K562 (cell line): ENCODE measurements at regions not wholly inside any gene's neighbourhood (a gene's known extent, or its start where the extent isn't known, plus 50 kb on each side); places are given as distances from the start of the nearest gene placed in this dataset.
A peak's percentile ranks its signal among the peaks of the same experiment; 100 is the strongest.

Experiments used
- ATAC-seq: fragments of 200-7000 bp; cut with Tn5 transposase; 3 replicates; pipeline ENCODE4 v1.9.1; 2020; ENCODE audit warnings: moderate library complexity
- BruUV-seq: library from RNA; stranded (reverse); fragments of 400-500 nt; replicated peaks from 2 replicates; lab custom pipeline; 2021; lab: Mats Ljungman, UMichigan
- CTCF ChIA-PET: fragments of 300-600 bp; formaldehyde crosslinking; extraction: SDS; loops from one replicate; lab custom pipeline; 2021; ENCODE audit warnings: low intra/inter-chr PET ratio; lab: Yijun Ruan, JAX
- POLR2A ChIA-PET: fragments of 300-600, 350-650 bp; sonication (Branson Sonifier 250); formaldehyde crosslinking; extraction: SDS; loops from one replicate; lab custom pipeline; 2021; ENCODE audit warnings: antibody characterized with exemption, inconsistent platforms; lab: Yijun Ruan, JAX
- DNase-seq, 4 experiments: peaks; one replicate each; pipeline versions ENCODE4 v3.0.0 to v3.0.0-alpha.2; 2011 to 2018; ENCODE audit warnings: low spot score in 3 of 4, mixed read lengths in 3 of 4; ENCODE audit errors: extremely low read depth in 1 of 4
- FAIRE-seq: peaks from 2 replicates; lab custom pipeline; 2011; peaks lifted over from hg19 to GRCh38; lab: Jason Lieb, UNC
- H2AFZ ChIP-seq: 2 replicates; pipeline ENCODE4 v1.6.0; 2011; ENCODE audit warnings: low read depth, low read length, control low read depth, inconsistent platforms
- H3K27ac ChIP-seq: fragments of 200-600 bp; 3 replicates; pipeline ENCODE4 v1.8.0; 2011; ENCODE audit warnings: low read depth, mild to moderate bottlenecking, control low read depth, inconsistent platforms, low read length, moderate library complexity, mixed read lengths; ENCODE audit errors: extremely low read depth
- H3K27me3 ChIP-seq, 2 experiments: fragments of 300-600 bp in 1 of 2; 2 replicates in 1 of 2; 3 replicates in 1 of 2; pipeline versions ENCODE4 v1.6.0 to v1.8.0; 2011; ENCODE audit warnings: inconsistent platforms in 2 of 2, low read length in 2 of 2, mild to moderate bottlenecking in 1 of 2, mixed read lengths in 1 of 2, moderate library complexity in 1 of 2; ENCODE audit not compliant: control insufficient read depth in 2 of 2, insufficient read depth in 2 of 2
- H3K36me3 ChIP-seq: fragments of 300-600 bp; 3 replicates; pipeline ENCODE4 v1.8.0; 2011; ENCODE audit warnings: mild to moderate bottlenecking, low read length, inconsistent platforms; ENCODE audit not compliant: control insufficient read depth, insufficient read depth
- H3K4me1 ChIP-seq, 2 experiments: fragments of 200-600 bp in 1 of 2; replicated peaks in 1 of 2; 2 replicates in 1 of 2; 3 replicates in 1 of 2; pipeline versions ENCODE4 v1.5.1 to v1.8.0; 2011; ENCODE audit warnings: inconsistent platforms in 2 of 2, low read length in 2 of 2, mild to moderate bottlenecking in 1 of 2, mixed read lengths in 1 of 2, moderate library complexity in 1 of 2; ENCODE audit not compliant: control insufficient read depth in 2 of 2, insufficient read depth in 2 of 2
- H3K4me2 ChIP-seq: 2 replicates; pipeline ENCODE4 v1.6.1; 2011; ENCODE audit warnings: low read length, control low read depth, inconsistent platforms, mixed read lengths; ENCODE audit not compliant: insufficient read depth
- H3K4me3 ChIP-seq: fragments of 200-600 bp; sonication (generic), shearing (Covaris generic); 2 replicates; pipeline ENCODE4 v1.5.1; 2016; ENCODE audit warnings: control low read depth, inconsistent platforms
- H3K79me2 ChIP-seq: fragments of 200-600 bp; 3 replicates; pipeline ENCODE4 v1.8.0; 2011; ENCODE audit warnings: low read length, inconsistent platforms; ENCODE audit not compliant: control insufficient read depth, insufficient read depth
- H3K9ac ChIP-seq, 2 experiments: 2 replicates each; pipeline versions ENCODE4 v1.6.0 to v1.6.1; 2011; ENCODE audit warnings: low read depth in 2 of 2, low read length in 2 of 2, control low read depth in 1 of 2, inconsistent platforms in 1 of 2, mild to moderate bottlenecking in 1 of 2, mixed read lengths in 1 of 2; ENCODE audit not compliant: insufficient read depth in 1 of 2
- H3K9me1 ChIP-seq: one replicate; pipeline ENCODE4 v1.6.0; 2011; ENCODE audit warnings: inconsistent platforms, mild to moderate bottlenecking, low read length, moderate library complexity; ENCODE audit not compliant: control insufficient read depth, insufficient read depth
- H3K9me3 ChIP-seq: replicated peaks from 2 replicates; pipeline ENCODE4 v1.5.1; 2011; ENCODE audit warnings: low read depth, low read length, inconsistent platforms; ENCODE audit not compliant: control insufficient read depth, insufficient read depth
- H4K20me1 ChIP-seq: replicated peaks from 2 replicates; pipeline ENCODE4 v1.6.1; 2011; ENCODE audit warnings: low read length, inconsistent platforms, mixed read lengths; ENCODE audit not compliant: control insufficient read depth, insufficient read depth
- E2F6 ChIP-seq, 2 experiments: IDR thresholded peaks; 2 replicates each; pipeline ENCODE4 v1.6.1; 2011; ENCODE audit warnings: borderline replicate concordance in 1 of 2, control low read depth in 1 of 2, low read depth in 1 of 2, low read length in 1 of 2, mild to moderate bottlenecking in 1 of 2, mixed read lengths in 1 of 2, moderate library complexity in 1 of 2; ENCODE audit not compliant: insufficient read depth in 1 of 2, insufficient read length in 1 of 2, poor library complexity in 1 of 2, severe bottlenecking in 1 of 2; ENCODE audit errors: extremely low read depth in 1 of 2
- ILK ChIP-seq: fragments of 450-650 bp; IDR thresholded peaks from 2 replicates; pipeline ENCODE4 v1.6.1; 2016; ENCODE audit warnings: missing genetic modification characterization, low read depth, mild to moderate bottlenecking, missing compliant biosample characterization, moderate library complexity, borderline replicate concordance
- L3MBTL2 ChIP-seq: fragments of 450-650 bp; IDR thresholded peaks from 2 replicates; pipeline ENCODE4 v1.6.1; 2016; ENCODE audit warnings: mild to moderate bottlenecking, moderate library complexity
- SUPT5H ChIP-seq: fragments of 450-650 bp; IDR thresholded peaks from 2 replicates; pipeline ENCODE4 v1.6.1; 2016
- ZNF316 ChIP-seq: fragments of 450-650 bp; IDR thresholded peaks from 2 replicates; pipeline ENCODE4 v1.6.1; 2016
- ZNF785 ChIP-seq: fragments of 250-450 bp; sonication (Bioruptor Pico); IDR thresholded peaks from 2 replicates; pipeline ENCODE4 v1.4.0; 2020; ENCODE audit warnings: mild to moderate bottlenecking
- WGBS: fragments of 100-300 bp; shearing (Covaris generic); methylation state at CpG from one replicate; pipeline ENCODE4 v1.1.6; 2016; ENCODE audit warnings: low coverage, mixed read lengths; ENCODE audit not compliant: insufficient coverage; ENCODE audit errors: missing lambda C conversion rate; 5-methylcytosine and 5-hydroxymethylcytosine counted together
- in situ Hi-C: fragments of 300-500 bp; cut with MboI; formaldehyde crosslinking; loops from 4 replicates; pipeline ENCODE4 v1.15.0; 2018; ENCODE audit warnings: inconsistent platforms, mixed read lengths
- intact Hi-C: fragments of 100-400 bp; cut with micrococcal nuclease; formaldehyde crosslinking; loops from 2 replicates; pipeline ENCODE4 v1.14.2; 2022
- TF ChIP-seq, protein P1 (sequence below), 2 experiments: fragments of 450-650 bp in 1 of 2; IDR thresholded peaks; 2 replicates each; pipeline ENCODE4 v1.6.1; 2011 to 2017; ENCODE audit warnings: low read depth in 2 of 2, antibody characterized with exemption in 1 of 2, borderline replicate concordance in 1 of 2, low read length in 1 of 2, mild to moderate bottlenecking in 1 of 2, mixed read lengths in 1 of 2; ENCODE audit not compliant: control insufficient read depth in 1 of 2

DNA sequence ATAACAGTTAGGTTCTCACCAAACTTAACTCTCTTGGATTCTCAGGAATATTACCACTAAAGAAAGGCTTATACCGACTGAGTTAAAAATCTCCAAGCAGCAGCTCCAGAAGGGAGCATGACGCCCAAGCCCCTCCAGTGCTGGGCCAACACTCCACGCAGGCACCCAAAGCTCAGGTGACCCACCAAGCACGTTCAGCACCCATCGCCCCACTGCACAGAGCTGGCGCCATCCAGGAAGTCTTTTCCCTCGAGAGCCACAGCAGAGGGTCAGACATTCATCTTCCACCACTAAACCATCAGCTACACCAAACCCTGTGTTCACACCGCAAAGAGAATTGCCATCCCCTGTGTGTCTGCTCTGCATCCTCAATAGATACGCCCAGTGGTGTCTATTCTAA lies 65.7 kb downstream of the SOX1 start (continued):
- TF ChIP-seq, protein P1, sequence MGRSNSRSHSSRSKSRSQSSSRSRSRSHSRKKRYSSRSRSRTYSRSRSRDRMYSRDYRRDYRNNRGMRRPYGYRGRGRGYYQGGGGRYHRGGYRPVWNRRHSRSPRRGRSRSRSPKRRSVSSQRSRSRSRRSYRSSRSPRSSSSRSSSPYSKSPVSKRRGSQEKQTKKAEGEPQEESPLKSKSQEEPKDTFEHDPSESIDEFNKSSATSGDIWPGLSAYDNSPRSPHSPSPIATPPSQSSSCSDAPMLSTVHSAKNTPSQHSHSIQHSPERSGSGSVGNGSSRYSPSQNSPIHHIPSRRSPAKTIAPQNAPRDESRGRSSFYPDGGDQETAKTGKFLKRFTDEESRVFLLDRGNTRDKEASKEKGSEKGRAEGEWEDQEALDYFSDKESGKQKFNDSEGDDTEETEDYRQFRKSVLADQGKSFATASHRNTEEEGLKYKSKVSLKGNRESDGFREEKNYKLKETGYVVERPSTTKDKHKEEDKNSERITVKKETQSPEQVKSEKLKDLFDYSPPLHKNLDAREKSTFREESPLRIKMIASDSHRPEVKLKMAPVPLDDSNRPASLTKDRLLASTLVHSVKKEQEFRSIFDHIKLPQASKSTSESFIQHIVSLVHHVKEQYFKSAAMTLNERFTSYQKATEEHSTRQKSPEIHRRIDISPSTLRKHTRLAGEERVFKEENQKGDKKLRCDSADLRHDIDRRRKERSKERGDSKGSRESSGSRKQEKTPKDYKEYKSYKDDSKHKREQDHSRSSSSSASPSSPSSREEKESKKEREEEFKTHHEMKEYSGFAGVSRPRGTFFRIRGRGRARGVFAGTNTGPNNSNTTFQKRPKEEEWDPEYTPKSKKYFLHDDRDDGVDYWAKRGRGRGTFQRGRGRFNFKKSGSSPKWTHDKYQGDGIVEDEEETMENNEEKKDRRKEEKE (IDR thresholded peaks at IDR 0.05; ENCODE audit: borderline replicate concordance in 1 of 2, control insufficient read depth in 1 of 2, low read depth in 2 of 2, low read length in 1 of 2), result no peak
- TF ChIP-seq ZNF316, result no peak

DNA sequence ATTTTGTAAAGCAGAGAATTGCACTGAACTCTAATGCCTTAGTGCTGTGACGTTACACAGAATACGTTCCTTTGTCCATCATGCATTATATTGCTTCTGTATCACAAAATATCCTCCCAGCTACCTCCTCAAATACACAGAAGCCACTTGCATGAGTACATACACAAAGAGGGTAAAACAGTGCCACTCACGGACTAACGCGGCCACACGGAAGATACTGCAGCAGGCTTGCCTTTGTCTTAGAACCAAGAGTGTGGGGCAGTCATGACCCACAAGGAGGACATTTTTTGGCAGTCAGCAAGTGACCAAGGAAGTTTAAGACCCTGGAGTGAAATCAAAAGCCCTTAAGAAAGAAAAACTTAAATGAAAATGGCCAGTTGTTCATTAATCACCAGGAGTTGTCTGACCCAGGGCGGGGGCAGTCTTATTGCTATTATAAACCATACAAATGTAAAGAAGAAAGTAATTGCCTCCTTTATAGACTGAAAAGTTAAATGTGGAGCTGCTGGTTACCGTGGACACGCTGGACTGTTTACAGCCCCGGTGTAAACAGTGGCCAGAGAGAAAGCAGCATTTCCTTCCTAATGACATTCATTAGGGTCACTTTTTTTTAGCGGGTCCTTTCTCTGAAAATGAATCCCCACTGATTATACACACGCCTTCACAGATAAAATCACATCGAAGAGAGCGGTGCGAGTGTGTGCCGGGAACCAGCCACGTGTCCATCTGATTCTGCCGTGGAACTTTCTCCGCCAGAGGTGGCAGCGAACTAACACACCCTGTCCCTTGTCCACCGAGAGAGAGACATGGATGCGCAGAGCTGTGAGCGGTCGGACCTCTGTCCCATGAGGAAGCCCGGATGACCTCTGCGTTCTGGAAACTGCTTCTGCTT lies 66.8 kb downstream of the SOX1 start:
- Histone ChIP-seq H3K79me2 (no peaks in the 10 kb centered on the region), H2AFZ (peak overlapping the region; percentile 40), H3K4me1 (no peaks in the 10 kb centered on the region), H3K9me3 (no peaks in the 10 kb centered on the region), H3K27me3 (peaks cover 4 to 38% of the 10 kb centered on the region in 2 experiments; a peak in 3 of 5 replicates)
- DNase-seq (peak in 1 of 4 experiments; percentile 0), ATAC-seq (no peak)
- CTCF ChIA-PET, result no interaction called here
- intact Hi-C loops (no loop called here), in situ Hi-C loops (no loop called here)
- WGBS, result 10% methylated on average over 23 of the region's 26 CpGs
- TF ChIP-seq SUPT5H, result no peak
- TF ChIP-seq ZNF785 (CRISPR knock-in tag), result no peak
- TF ChIP-seq L3MBTL2, result peak; percentile 38; the same call in 1 of the 2 replicates
- TF ChIP-seq ILK (tag), result no peak
- peak in 1 of 2 experiments; percentile 6 for TF ChIP-seq E2F6 (IDR thresholded peaks at IDR 0.05; ENCODE audit: borderline replicate concordance in 1 of 2, extremely low read depth in 1 of 2, insufficient read depth in 1 of 2, insufficient read length in 1 of 2, low read depth in 1 of 2, low read length in 1 of 2, poor library complexity in 1 of 2, severe bottlenecking in 1 of 2)
- TF ChIP-seq, all 486 proteins: peak for 2
- POLR2A ChIA-PET, result interaction anchor here (1.1 kb wide), 1 partner anchor 27 kb away, joined by 3 read pairs; no protein-coding TSS in a partner anchor
- Histone ChIP-seq H3K27ac (no peak overlapping the region), H4K20me1 (no peaks in the 10 kb centered on the region), H3K36me3 (no peaks in the 10 kb centered on the region), H3K4me3 (no peak overlapping the region), H3K9me1 (no peaks in the 10 kb centered on the region), H3K9ac (no peak overlapping the region), H3K4me2 (peak overlapping the region; percentile 37; the same call in 1 of the 2 replicates)
- no peak for FAIRE-seq
- no TSS peak for BruUV-seq
